IMR-90 (cell line): ENCODE measurements at regions not wholly inside any gene's neighbourhood (a gene's known extent, or its start where the extent isn't known, plus 50 kb on each side); places are given as distances from the start of the nearest gene placed in this dataset.

Experiments used
- ATAC-seq: fragments of 200-7000 bp; cut with Tn5 transposase; 2 replicates; pipeline ENCODE4 v1.9.1; 2020; ENCODE audit warnings: low read depth, mild to moderate bottlenecking, moderate library complexity
- BruUV-seq: library from RNA; stranded (reverse); fragments of 400-500 nt; replicated peaks from 2 replicates; lab custom pipeline; 2021; lab: Mats Ljungman, UMichigan
- CTCF ChIA-PET: fragments of 300-600 bp; formaldehyde crosslinking; extraction: SDS; loops from one replicate; lab custom pipeline; 2021; ENCODE audit warnings: antibody characterized with exemption; lab: Yijun Ruan, JAX
- POLR2A ChIA-PET: fragments of 300-600 bp; sonication (Branson Sonifier 250); formaldehyde crosslinking; loops from one replicate; lab custom pipeline; 2022; ENCODE audit warnings: antibody characterized with exemption; ENCODE audit not compliant: unreplicated experiment; lab: Charles Lee
- DNase-seq: peaks from one replicate; pipeline ENCODE4 v3.0.0; 2013
- H2AFZ ChIP-seq: replicated peaks from 2 replicates; pipeline ENCODE3; 2013; ENCODE audit warnings: low read length, mild to moderate bottlenecking; ENCODE audit not compliant: poor library complexity
- H2AK5ac ChIP-seq: 2 replicates; pipeline ENCODE4 v1.6.1; 2013; ENCODE audit warnings: low read depth, low read length, inconsistent platforms
- H2AK9ac ChIP-seq: replicated peaks from 2 replicates; pipeline ENCODE3; 2013; ENCODE audit warnings: mild to moderate bottlenecking, low read depth, low read length, moderate library complexity; ENCODE audit not compliant: poor library complexity
- H2BK120ac ChIP-seq: 2 replicates; pipeline ENCODE4 v1.6.1; 2013; ENCODE audit warnings: low read depth, low read length, inconsistent platforms
- H2BK15ac ChIP-seq: 3 replicates; pipeline ENCODE4 v1.6.1; 2013; ENCODE audit warnings: low read depth, low read length, inconsistent platforms
- H2BK20ac ChIP-seq: 2 replicates; pipeline ENCODE4 v1.6.1; 2013; ENCODE audit warnings: low read depth, mild to moderate bottlenecking, inconsistent platforms, low read length, moderate library complexity
- H2BK5ac ChIP-seq: 2 replicates; pipeline ENCODE4 v1.6.1; 2013; ENCODE audit warnings: mild to moderate bottlenecking, low read depth, low read length, inconsistent platforms; ENCODE audit not compliant: poor library complexity, severe bottlenecking
- H3K14ac ChIP-seq: replicated peaks from 2 replicates; pipeline ENCODE4 v1.6.1; 2013; ENCODE audit warnings: low read depth, low read length, inconsistent platforms
- H3K18ac ChIP-seq: 2 replicates; pipeline ENCODE4 v1.6.1; 2013; ENCODE audit warnings: low read depth, low read length, control low read depth
- H3K23ac ChIP-seq: 2 replicates; pipeline ENCODE4 v1.6.1; 2013; ENCODE audit warnings: low read depth, low read length, inconsistent platforms
- H3K27ac ChIP-seq: 2 replicates; pipeline ENCODE4 v1.5.1; 2013; ENCODE audit warnings: mild to moderate bottlenecking, control low read depth, low read length; ENCODE audit not compliant: insufficient read depth
- H3K27me3 ChIP-seq: 2 replicates; pipeline ENCODE4 v1.6.1; 2013; ENCODE audit warnings: low read length; ENCODE audit not compliant: control insufficient read depth, insufficient read depth
- H3K36me3 ChIP-seq: 2 replicates; pipeline ENCODE4 v1.6.1; 2013; ENCODE audit warnings: low read length, mixed read lengths; ENCODE audit not compliant: control insufficient read depth, insufficient read depth
- H3K4ac ChIP-seq: 2 replicates; pipeline ENCODE4 v1.6.1; 2013; ENCODE audit warnings: low read depth, low read length, inconsistent platforms
- H3K4me1 ChIP-seq: 2 replicates; pipeline ENCODE4 v1.6.1; 2013; ENCODE audit warnings: low read length, mixed read lengths; ENCODE audit not compliant: control insufficient read depth, insufficient read depth
- H3K4me2 ChIP-seq: 2 replicates; pipeline ENCODE4 v1.6.1; 2013; ENCODE audit warnings: low read depth, mild to moderate bottlenecking, control low read depth, low read length, moderate library complexity
- H3K4me3 ChIP-seq: 2 replicates; pipeline ENCODE4 v1.5.1; 2013; ENCODE audit warnings: low read depth, mild to moderate bottlenecking, control low read depth, low read length, moderate library complexity; ENCODE audit not compliant: insufficient read depth
- H3K56ac ChIP-seq: 2 replicates; pipeline ENCODE4 v1.6.1; 2013; ENCODE audit warnings: low read length, inconsistent platforms; ENCODE audit not compliant: insufficient read depth; ENCODE audit errors: extremely low read depth
- H3K79me1 ChIP-seq, 2 experiments: 2 replicates each; pipeline ENCODE4 v1.6.1; 2013; ENCODE audit warnings: low read length in 2 of 2, inconsistent platforms in 1 of 2, low read depth in 1 of 2
- H3K9ac ChIP-seq: 2 replicates; pipeline ENCODE4 v1.6.1; 2013; ENCODE audit warnings: low read depth, low read length, control low read depth
- H3K9me1 ChIP-seq: 2 replicates; pipeline ENCODE4 v1.6.1; 2013; ENCODE audit warnings: low read length, inconsistent platforms; ENCODE audit not compliant: insufficient read depth
- H3K9me3 ChIP-seq: 2 replicates; pipeline ENCODE4 v1.6.1; 2013; ENCODE audit warnings: low read length; ENCODE audit not compliant: control insufficient read depth, insufficient read depth
- H4K20me1 ChIP-seq: 2 replicates; pipeline ENCODE4 v1.6.1; 2013; ENCODE audit warnings: low read length, inconsistent platforms; ENCODE audit not compliant: insufficient read depth
- H4K5ac ChIP-seq: 2 replicates; pipeline ENCODE4 v1.6.1; 2013; ENCODE audit warnings: mild to moderate bottlenecking, low read depth, low read length, control low read depth
- H4K8ac ChIP-seq, 2 experiments: 2 replicates each; pipeline ENCODE4 v1.6.1; 2013; ENCODE audit warnings: low read depth in 2 of 2, low read length in 2 of 2, control low read depth in 1 of 2, inconsistent platforms in 1 of 2
- H4K91ac ChIP-seq: 2 replicates; pipeline ENCODE4 v1.6.1; 2013; ENCODE audit warnings: low read depth, low read length, inconsistent platforms; ENCODE audit not compliant: insufficient read depth
- BHLHE40 ChIP-seq: fragments of 150-350 bp; IDR thresholded peaks from 2 replicates; pipeline ENCODE4 v1.6.1; 2016; ENCODE audit warnings: mild to moderate bottlenecking, low read depth, low read length
- CEBPB ChIP-seq: IDR thresholded peaks from 2 replicates; pipeline ENCODE4 v1.6.1; 2012; ENCODE audit warnings: low read depth, low read length, improper control_type of control experiment
- CHD1 ChIP-seq: IDR thresholded peaks from 2 replicates; pipeline ENCODE4 v1.6.1; 2012; ENCODE audit warnings: low read depth, low read length, improper control_type of control experiment
- CTCF ChIP-seq: conservative IDR thresholded peaks from 2 replicates; pipeline ENCODE4 v1.5.1; 2012; ENCODE audit warnings: mild to moderate bottlenecking, low read depth, low read length, improper control_type of control experiment
- ELK1 ChIP-seq: fragments of 150-350 bp; IDR thresholded peaks from 2 replicates; pipeline ENCODE4 v1.6.1; 2016; ENCODE audit warnings: low read depth, mild to moderate bottlenecking, low read length, moderate library complexity, borderline replicate concordance
- FOS ChIP-seq: fragments of 150-350 bp; IDR thresholded peaks from 2 replicates; pipeline ENCODE4 v1.6.1; 2016; ENCODE audit warnings: low read depth, low read length
- MAFK ChIP-seq: IDR thresholded peaks from 2 replicates; pipeline ENCODE4 v1.6.1; 2012; ENCODE audit warnings: low read depth, low read length, improper control_type of control experiment
- MAZ ChIP-seq: IDR thresholded peaks from 2 replicates; pipeline ENCODE4 v1.6.1; 2012; ENCODE audit warnings: low read depth, mild to moderate bottlenecking, low read length, improper control_type of control experiment, moderate library complexity, borderline replicate concordance
- MXI1 ChIP-seq: IDR thresholded peaks from 2 replicates; pipeline ENCODE4 v1.6.1; 2012; ENCODE audit warnings: low read depth, mild to moderate bottlenecking, low read length, moderate library complexity, borderline replicate concordance
- NFE2L2 ChIP-seq: fragments of 150-350 bp; IDR thresholded peaks from 2 replicates; pipeline ENCODE4 v1.6.1; 2016; ENCODE audit warnings: low read depth, mild to moderate bottlenecking, low read length
- POLR2A ChIP-seq: IDR thresholded peaks from 2 replicates; pipeline ENCODE4 v1.6.1; 2012; ENCODE audit warnings: mild to moderate bottlenecking, low read depth, low read length
- RAD21 ChIP-seq: IDR thresholded peaks from 2 replicates; pipeline ENCODE4 v1.6.1; 2012; ENCODE audit warnings: low read length, improper control_type of control experiment
- RCOR1 ChIP-seq: IDR thresholded peaks from 2 replicates; pipeline ENCODE4 v1.6.1; 2012; ENCODE audit warnings: mild to moderate bottlenecking, low read length, improper control_type of control experiment; ENCODE audit not compliant: insufficient replicate concordance
- RFX5 ChIP-seq: IDR thresholded peaks from 2 replicates; pipeline ENCODE4 v1.8.0; 2012; ENCODE audit warnings: low read depth, mild to moderate bottlenecking, low read length, moderate library complexity
- SMC3 ChIP-seq: fragments of 150-350 bp; IDR thresholded peaks from 2 replicates; pipeline ENCODE4 v1.6.1; 2016; ENCODE audit warnings: low read depth, mild to moderate bottlenecking, antibody characterized with exemption, low read length, moderate library complexity
- USF2 ChIP-seq: fragments of 150-350 bp; IDR thresholded peaks from 2 replicates; pipeline ENCODE4 v1.6.1; 2017; ENCODE audit warnings: mild to moderate bottlenecking, antibody characterized with exemption, low read length, low read depth
- WGBS, 2 experiments: methylation state at CpG; one replicate each; pipeline versions ENCODE4 v1.1.5 to v1.1.7; 2013; ENCODE audit warnings: missing lambda C conversion rate in 2 of 2; ENCODE audit not compliant: insufficient read length in 1 of 2; ENCODE audit errors: extremely low coverage in 2 of 2; 5-methylcytosine and 5-hydroxymethylcytosine counted together
- dilution Hi-C: fragments of 300-500 bp; cut with HindIII; formaldehyde crosslinking; loops from one replicate; pipeline ENCODE4 v1.14.3; 2018; ENCODE audit warnings: low sequenced_read_pairs; ENCODE audit not compliant: unreplicated experiment
- in situ Hi-C: fragments of 300-500 bp; cut with MboI; formaldehyde crosslinking; loops from 3 replicates; pipeline ENCODE4 v1.14.3; 2019; ENCODE audit warnings: low sequenced_read_pairs, inconsistent platforms, mixed read lengths
- intact Hi-C: fragments of 100-400 bp; cut with micrococcal nuclease; formaldehyde crosslinking; loops from 2 replicates; pipeline ENCODE4 v1.10.0; 2022

GRCh38 chr13:75961911-75962310 lies 325.8 kb downstream of the LMO7 start:
- dilution Hi-C loops (no loop called here), in situ Hi-C loops (no loop called here), intact Hi-C loops (no loop called here)
- no peak overlapping the region for H4K5ac ChIP-seq
- H2BK20ac ChIP-seq: no peak overlapping the region
- no peak overlapping the region for H4K8ac ChIP-seq
- no peak overlapping the region for H3K4me3 ChIP-seq
- no peak overlapping the region for H3K9ac ChIP-seq
- H2BK120ac ChIP-seq: no peak overlapping the region
- no TSS peak for BruUV-seq
- H4K91ac ChIP-seq: no peak overlapping the region
- H3K14ac ChIP-seq: no peak overlapping the region
- H2AK9ac ChIP-seq: no peak overlapping the region
- no peak overlapping the region for H2AK5ac ChIP-seq
- no peak overlapping the region for H3K4ac ChIP-seq
- no peaks in the 10 kb centered on the region for H3K79me1 ChIP-seq
- no peak overlapping the region for H2BK15ac ChIP-seq
- no peaks in the 10 kb centered on the region for H3K9me3 ChIP-seq
- H3K4me2 ChIP-seq: no peak overlapping the region
- H3K18ac ChIP-seq: no peak overlapping the region
- H3K56ac ChIP-seq: no peak overlapping the region
- TF ChIP-seq ELK1 (no peak), NFE2L2 (no peak), BHLHE40 (no peak), SMC3 (no peak), MAZ (no peak), FOS (no peak), MAFK (no peak), CTCF (no peak), CEBPB (no peak), POLR2A (no peak), RCOR1 (no peak), MXI1 (no peak), USF2 (no peak), RAD21 (no peak), CHD1 (no peak), RFX5 (no peak)
- no peak overlapping the region for H3K27ac ChIP-seq
- no peak overlapping the region for H3K23ac ChIP-seq
- ChIA-PET POLR2A (no interaction called here), CTCF (no interaction called here)
- H2AFZ ChIP-seq: no peak overlapping the region
- no peak for DNase-seq
- no peaks in the 10 kb centered on the region for H4K20me1 ChIP-seq
- no peak overlapping the region for H2BK5ac ChIP-seq
- H3K27me3 ChIP-seq: peaks cover 1% of the 10 kb centered on the region; the same call in 1 of the 2 replicates
- WGBS, 2 experiments: no CpG with 5 or more reads among the region's 2 CpGs
- no peak for ATAC-seq
- H3K4me1 ChIP-seq: no peaks in the 10 kb centered on the region
- no peaks in the 10 kb centered on the region for H3K36me3 ChIP-seq
- no peaks in the 10 kb centered on the region for H3K9me1 ChIP-seq
